SK-N-SH (cell line): ENCODE measurements at regions not wholly inside any gene's neighbourhood (a gene's known extent, or its start where the extent isn't known, plus 50 kb on each side); places are given as distances from the start of the nearest gene placed in this dataset.

Experiments
- CHD2 ChIP-seq: fragments of 150-350 bp; IDR thresholded peaks from 2 replicates; pipeline ENCODE4 v1.6.1; 2018; ENCODE audit warnings: low read length; ENCODE audit not compliant: partially characterized antibody
- ELF1 ChIP-seq: IDR thresholded peaks from 2 replicates; pipeline ENCODE4 v1.4.0; 2012
- EP300 ChIP-seq, 2 experiments: IDR thresholded peaks; 2 replicates each; pipeline versions ENCODE4 v1.4.0 to v1.6.1; 2012; ENCODE audit warnings: borderline replicate concordance in 1 of 2, low read depth in 1 of 2, low read length in 1 of 2
- RAD21 ChIP-seq: IDR thresholded peaks from 2 replicates; pipeline ENCODE4 v1.6.1; 2012; ENCODE audit warnings: mild to moderate bottlenecking, low read length
- RFX5 ChIP-seq: IDR thresholded peaks from 2 replicates; pipeline ENCODE4 v1.6.1; 2012; ENCODE audit warnings: mild to moderate bottlenecking, improper control_type of control experiment, low read length
- TEAD4 ChIP-seq: IDR thresholded peaks from 2 replicates; pipeline ENCODE4 v1.4.0; 2012; ENCODE audit warnings: mild to moderate bottlenecking, borderline replicate concordance; ENCODE audit not compliant: insufficient read depth
- TF ChIP-seq, protein P1 (sequence below): fragments of 200-600 bp; sonication (generic); IDR thresholded peaks from 2 replicates; pipeline ENCODE4 v1.6.1; 2017; ENCODE audit warnings: antibody characterized with exemption, mild to moderate bottlenecking, moderate library complexity
- TF ChIP-seq, protein P2 (sequence below): IDR thresholded peaks from 2 replicates; pipeline ENCODE4 v1.4.0; 2012; ENCODE audit warnings: low read depth, borderline replicate concordance

DNA sequence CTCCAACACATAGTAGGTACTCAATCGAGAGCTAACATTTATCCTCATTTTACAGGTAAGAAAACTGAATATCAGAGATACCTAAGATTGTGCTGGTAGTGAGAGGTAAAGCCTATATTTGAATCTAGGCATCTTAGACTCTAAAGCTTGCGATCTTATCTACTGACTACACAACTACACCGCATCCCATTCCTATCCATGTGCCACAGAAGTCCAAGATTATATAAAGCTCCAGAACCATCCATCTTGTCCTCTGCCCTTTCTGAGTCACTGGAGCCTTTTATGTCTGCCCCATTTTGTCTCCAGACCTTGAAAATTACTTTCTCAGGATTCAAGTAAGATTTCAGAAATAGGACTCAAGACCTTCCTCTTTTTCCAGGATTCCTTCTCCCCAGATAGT is 84.4 kb downstream of the OR5AK2 start:
- TF ChIP-seq, protein P1, sequence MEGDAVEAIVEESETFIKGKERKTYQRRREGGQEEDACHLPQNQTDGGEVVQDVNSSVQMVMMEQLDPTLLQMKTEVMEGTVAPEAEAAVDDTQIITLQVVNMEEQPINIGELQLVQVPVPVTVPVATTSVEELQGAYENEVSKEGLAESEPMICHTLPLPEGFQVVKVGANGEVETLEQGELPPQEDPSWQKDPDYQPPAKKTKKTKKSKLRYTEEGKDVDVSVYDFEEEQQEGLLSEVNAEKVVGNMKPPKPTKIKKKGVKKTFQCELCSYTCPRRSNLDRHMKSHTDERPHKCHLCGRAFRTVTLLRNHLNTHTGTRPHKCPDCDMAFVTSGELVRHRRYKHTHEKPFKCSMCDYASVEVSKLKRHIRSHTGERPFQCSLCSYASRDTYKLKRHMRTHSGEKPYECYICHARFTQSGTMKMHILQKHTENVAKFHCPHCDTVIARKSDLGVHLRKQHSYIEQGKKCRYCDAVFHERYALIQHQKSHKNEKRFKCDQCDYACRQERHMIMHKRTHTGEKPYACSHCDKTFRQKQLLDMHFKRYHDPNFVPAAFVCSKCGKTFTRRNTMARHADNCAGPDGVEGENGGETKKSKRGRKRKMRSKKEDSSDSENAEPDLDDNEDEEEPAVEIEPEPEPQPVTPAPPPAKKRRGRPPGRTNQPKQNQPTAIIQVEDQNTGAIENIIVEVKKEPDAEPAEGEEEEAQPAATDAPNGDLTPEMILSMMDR = no peak
- TF ChIP-seq, protein P2, sequence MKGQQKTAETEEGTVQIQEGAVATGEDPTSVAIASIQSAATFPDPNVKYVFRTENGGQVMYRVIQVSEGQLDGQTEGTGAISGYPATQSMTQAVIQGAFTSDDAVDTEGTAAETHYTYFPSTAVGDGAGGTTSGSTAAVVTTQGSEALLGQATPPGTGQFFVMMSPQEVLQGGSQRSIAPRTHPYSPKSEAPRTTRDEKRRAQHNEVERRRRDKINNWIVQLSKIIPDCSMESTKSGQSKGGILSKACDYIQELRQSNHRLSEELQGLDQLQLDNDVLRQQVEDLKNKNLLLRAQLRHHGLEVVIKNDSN = no peak
- TF ChIP-seq EP300 (IDR thresholded peaks at IDR 0.05; ENCODE audit: borderline replicate concordance in 1 of 2, low read depth in 1 of 2, low read length in 1 of 2) (no peak), RFX5 (no peak), TEAD4 (no peak), ELF1 (no peak), CHD2 (no peak), RAD21 (no peak)
